Calu3 (cell line): ENCODE measurements at regions not wholly inside any gene's neighbourhood (a gene's known extent, or its start where the extent isn't known, plus 50 kb on each side); places are given as distances from the start of the nearest gene placed in this dataset.

ENCODE experiments used
- BruUV-seq: library from RNA; stranded (reverse); fragments of 400-500 nt; replicated peaks from 2 replicates; lab custom pipeline; 2021; lab: Mats Ljungman, UMichigan
- CTCF ChIA-PET: fragments of 300-600 bp; sonication (Branson Sonifier 250); formaldehyde crosslinking; loops from one replicate; lab custom pipeline; 2022; ENCODE audit warnings: antibody characterized with exemption; lab: Charles Lee
- DNase-seq: peaks from one replicate; pipeline ENCODE4 v3.0.0; 2022
- H3K27ac Mint-ChIP-seq: one replicate; pipeline ENCODE4 v1.8.0; 2022; ENCODE audit warnings: mixed read lengths; ENCODE audit not compliant: unreplicated experiment
- H3K27me3 Mint-ChIP-seq: one replicate; pipeline ENCODE4 v1.8.0; 2022; ENCODE audit warnings: mixed read lengths; ENCODE audit not compliant: unreplicated experiment
- H3K36me3 Mint-ChIP-seq: one replicate; pipeline ENCODE4 v1.8.0; 2022; ENCODE audit warnings: mild to moderate bottlenecking, moderate library complexity, mixed read lengths; ENCODE audit not compliant: insufficient read depth, unreplicated experiment
- H3K4me1 Mint-ChIP-seq: one replicate; pipeline ENCODE4 v1.8.0; 2022; ENCODE audit warnings: mild to moderate bottlenecking, low read depth, mixed read lengths; ENCODE audit not compliant: unreplicated experiment
- H3K4me3 Mint-ChIP-seq: one replicate; pipeline ENCODE4 v1.8.0; 2022; ENCODE audit warnings: mild to moderate bottlenecking, low read depth, moderate library complexity, mixed read lengths; ENCODE audit not compliant: unreplicated experiment
- H3K9me3 Mint-ChIP-seq: one replicate; pipeline ENCODE4 v1.8.0; 2022; ENCODE audit warnings: low read depth, mixed read lengths; ENCODE audit not compliant: unreplicated experiment
- intact Hi-C: fragments of 100-400 bp; cut with micrococcal nuclease; formaldehyde crosslinking; loops from one replicate; pipeline ENCODE4 v1.10.0; 2022; ENCODE audit not compliant: unreplicated experiment
- TF ChIP-seq, protein P1 (sequence below): fragments of 200-600 bp; IDR thresholded peaks from one replicate; pipeline ENCODE4 v1.8.0; 2022; ENCODE audit warnings: antibody characterized with exemption; ENCODE audit not compliant: unreplicated experiment

GRCh38 chr20:34189572-34190163 lies 51.6 kb upstream of the ASIP start:
- CTCF ChIA-PET, result interaction anchor here (1.6 kb wide), 1 partner anchor 333 kb away, joined by 18 read pairs; no protein-coding TSS in a partner anchor
- H3K27ac Mint-ChIP-seq, result no peak overlapping the region
- H3K4me3 Mint-ChIP-seq, result no peak overlapping the region
- intact Hi-C loops, result loop anchor here (2.0 to 10.0 kb wide), 3 partner anchors 68 to 579 kb away; no protein-coding TSS in a partner anchor
- TF ChIP-seq, protein P1, sequence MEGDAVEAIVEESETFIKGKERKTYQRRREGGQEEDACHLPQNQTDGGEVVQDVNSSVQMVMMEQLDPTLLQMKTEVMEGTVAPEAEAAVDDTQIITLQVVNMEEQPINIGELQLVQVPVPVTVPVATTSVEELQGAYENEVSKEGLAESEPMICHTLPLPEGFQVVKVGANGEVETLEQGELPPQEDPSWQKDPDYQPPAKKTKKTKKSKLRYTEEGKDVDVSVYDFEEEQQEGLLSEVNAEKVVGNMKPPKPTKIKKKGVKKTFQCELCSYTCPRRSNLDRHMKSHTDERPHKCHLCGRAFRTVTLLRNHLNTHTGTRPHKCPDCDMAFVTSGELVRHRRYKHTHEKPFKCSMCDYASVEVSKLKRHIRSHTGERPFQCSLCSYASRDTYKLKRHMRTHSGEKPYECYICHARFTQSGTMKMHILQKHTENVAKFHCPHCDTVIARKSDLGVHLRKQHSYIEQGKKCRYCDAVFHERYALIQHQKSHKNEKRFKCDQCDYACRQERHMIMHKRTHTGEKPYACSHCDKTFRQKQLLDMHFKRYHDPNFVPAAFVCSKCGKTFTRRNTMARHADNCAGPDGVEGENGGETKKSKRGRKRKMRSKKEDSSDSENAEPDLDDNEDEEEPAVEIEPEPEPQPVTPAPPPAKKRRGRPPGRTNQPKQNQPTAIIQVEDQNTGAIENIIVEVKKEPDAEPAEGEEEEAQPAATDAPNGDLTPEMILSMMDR, result no peak
- no peaks in the 10 kb centered on the region for H3K27me3 Mint-ChIP-seq
- DNase-seq, result no peak
- no peaks in the 10 kb centered on the region for H3K36me3 Mint-ChIP-seq
- no peaks in the 10 kb centered on the region for H3K9me3 Mint-ChIP-seq
- peaks cover 7% of the 10 kb centered on the region for H3K4me1 Mint-ChIP-seq
- BruUV-seq, result no TSS peak

DNA sequence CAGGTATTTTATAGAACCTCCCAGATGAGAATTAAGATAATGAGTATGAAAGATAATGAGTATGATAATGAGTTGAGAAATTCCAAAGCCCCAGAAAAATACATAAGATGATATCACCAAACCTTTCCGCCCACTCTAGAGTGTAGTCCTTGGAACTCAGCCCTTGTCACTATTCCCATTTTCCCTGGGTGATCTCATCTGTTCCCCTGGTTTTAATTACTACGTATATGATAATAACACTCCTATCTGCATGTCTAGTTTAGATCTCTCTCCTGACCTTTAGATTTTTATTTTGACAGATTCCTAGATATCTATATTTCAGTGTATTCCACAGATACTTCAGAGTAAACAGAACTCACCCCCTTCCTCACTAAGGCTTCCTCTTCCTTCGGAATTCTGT lies 51.0 kb upstream of the ASIP start:
- intact Hi-C loops, result loop anchor here (2.0 to 10.0 kb wide), 3 partner anchors 67 to 579 kb away; no protein-coding TSS in a partner anchor
- no TSS peak for BruUV-seq

DNA sequence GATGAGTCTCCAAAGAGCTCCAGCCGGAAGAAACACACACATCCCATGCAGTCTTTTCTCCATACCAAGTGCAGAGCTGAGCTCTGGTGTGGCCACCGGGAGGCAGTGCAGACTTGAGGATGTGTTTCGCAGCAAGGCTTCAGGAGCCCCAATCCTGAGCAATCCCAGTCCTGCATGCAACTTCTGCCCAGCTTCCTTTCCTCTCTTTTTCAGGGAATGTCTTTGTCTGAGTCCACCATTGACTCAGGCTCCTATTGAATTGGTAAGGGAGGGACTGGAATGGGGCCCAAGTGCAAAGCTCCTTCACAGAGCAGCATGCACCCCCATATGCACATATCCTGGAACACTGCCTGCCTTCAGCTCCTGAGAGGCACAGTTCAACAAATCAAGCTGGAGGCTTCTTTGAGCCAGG lies 50.5 kb upstream of the ASIP start:
- H3K4me3 Mint-ChIP-seq, result no peak overlapping the region
- H3K27me3 Mint-ChIP-seq, result no peaks in the 10 kb centered on the region
- intact Hi-C loops, result loop anchor here (2.0 to 10.0 kb wide), 3 partner anchors 67 to 578 kb away; no protein-coding TSS in a partner anchor
- no peaks in the 10 kb centered on the region for H3K36me3 Mint-ChIP-seq
- no peaks in the 10 kb centered on the region for H3K9me3 Mint-ChIP-seq
- BruUV-seq, result no TSS peak
- CTCF ChIA-PET, result interaction anchor here (0.5 to 1.7 kb wide), 21 partner anchors 9 to 579 kb away, joined by 3 to 18 read pairs (median 4); partner anchors contain the start of gene EIF2S2
- DNase-seq, result peak; percentile 85
- H3K4me1 Mint-ChIP-seq, result peaks cover 7% of the 10 kb centered on the region
- TF ChIP-seq, protein P1, result peak; percentile 81
- H3K27ac Mint-ChIP-seq, result no peak overlapping the region

More for the DNA sequence above, 51.0 kb upstream of the ASIP start:
- DNase-seq, result no peak
- TF ChIP-seq, protein P1, result no peak
- no peak overlapping the region for H3K4me3 Mint-ChIP-seq
- no peaks in the 10 kb centered on the region for H3K9me3 Mint-ChIP-seq
- no peaks in the 10 kb centered on the region for H3K27me3 Mint-ChIP-seq
- H3K36me3 Mint-ChIP-seq, result no peaks in the 10 kb centered on the region
- CTCF ChIA-PET, result interaction anchor here (0.5 to 1.7 kb wide), 20 partner anchors 9 to 580 kb away, joined by 3 to 18 read pairs (median 4); partner anchors contain the start of gene EIF2S2
- no peak overlapping the region for H3K27ac Mint-ChIP-seq
- H3K4me1 Mint-ChIP-seq, result peaks cover 7% of the 10 kb centered on the region
